Adipocyte (in vitro differentiated cells): ENCODE measurements at regions not wholly inside any gene's neighbourhood (a gene's known extent, or its start where the extent isn't known, plus 50 kb on each side); places are given as distances from the start of the nearest gene placed in this dataset.

Experiments used
- DNase-seq: peaks from one replicate; pipeline ENCODE4 v3.0.0-alpha.2; 2015; ENCODE audit warnings: low read depth
- H3K27me3 ChIP-seq: replicated peaks from 2 replicates; pipeline ENCODE4 v1.7.0; 2013; ENCODE audit warnings: mild to moderate bottlenecking, low read length, moderate library complexity; ENCODE audit not compliant: control insufficient read depth, insufficient read depth
- H3K36me3 ChIP-seq: 2 replicates; pipeline ENCODE4 v1.7.0; 2013; ENCODE audit warnings: low read length, mild to moderate bottlenecking, moderate library complexity; ENCODE audit not compliant: control insufficient read depth, insufficient read depth, severe bottlenecking
- H3K4me1 ChIP-seq: 2 replicates; pipeline ENCODE4 v1.7.0; 2013; ENCODE audit warnings: mild to moderate bottlenecking, low read length, moderate library complexity; ENCODE audit not compliant: control insufficient read depth, insufficient read depth
- H3K4me3 ChIP-seq: 2 replicates; pipeline ENCODE4 v1.7.0; 2013; ENCODE audit warnings: mild to moderate bottlenecking, low read length, moderate library complexity
- H3K9ac ChIP-seq: 2 replicates; pipeline ENCODE4 v1.7.0; 2013; ENCODE audit warnings: mild to moderate bottlenecking, low read length, moderate library complexity
- H3K9me3 ChIP-seq: 2 replicates; pipeline ENCODE4 v1.7.0; 2013; ENCODE audit warnings: mild to moderate bottlenecking, low read length, moderate library complexity; ENCODE audit not compliant: control insufficient read depth

- Histone ChIP-seq H3K27me3 (no peaks in the 10 kb centered on the region), H3K36me3 (no peaks in the 10 kb centered on the region)
Observed at GRCh38 chr3:34938784-34939183, 700.5 kb upstream of the ARPP21 start.

GRCh38 chr3:34942256-34942655 is 697.1 kb upstream of the ARPP21 start:
- H3K27me3 ChIP-seq = no peaks in the 10 kb centered on the region
- no peaks in the 10 kb centered on the region for H3K4me1 ChIP-seq
- no peak overlapping the region for H3K9ac ChIP-seq
- peaks cover 5% of the 10 kb centered on the region for H3K9me3 ChIP-seq
- no peak for DNase-seq
- no peak overlapping the region for H3K4me3 ChIP-seq
- H3K36me3 ChIP-seq = no peaks in the 10 kb centered on the region

More at GRCh38 chr3:34938784-34939183, 700.5 kb upstream of the ARPP21 start:
- no peak overlapping the region for H3K4me3 ChIP-seq
- no peak for DNase-seq
- no peak overlapping the region for H3K9ac ChIP-seq
- H3K9me3 ChIP-seq = peaks cover 5% of the 10 kb centered on the region
- H3K4me1 ChIP-seq = no peaks in the 10 kb centered on the region

- DNase-seq = peak; percentile 94
- H3K9me3 ChIP-seq = peaks cover 6% of the 10 kb centered on the region
- H3K9ac ChIP-seq = no peak overlapping the region
- H3K4me1 ChIP-seq = peaks cover 5% of the 10 kb centered on the region
- no peaks in the 10 kb centered on the region for H3K27me3 ChIP-seq
- H3K4me3 ChIP-seq = no peak overlapping the region
- H3K36me3 ChIP-seq = no peaks in the 10 kb centered on the region
Observed at GRCh38 chr3:34947834-34948233, 691.5 kb upstream of the ARPP21 start.

GRCh38 chr3:34948517-34948916 is 690.8 kb upstream of the ARPP21 start:
- peaks cover 6% of the 10 kb centered on the region for H3K9me3 ChIP-seq
- H3K36me3 ChIP-seq = no peaks in the 10 kb centered on the region
- no peak overlapping the region for H3K9ac ChIP-seq
- peaks cover 5% of the 10 kb centered on the region for H3K4me1 ChIP-seq
- DNase-seq = peak; percentile 26
- H3K27me3 ChIP-seq = no peaks in the 10 kb centered on the region
- no peak overlapping the region for H3K4me3 ChIP-seq

- no peak overlapping the region for H3K9ac ChIP-seq
- no peaks in the 10 kb centered on the region for H3K27me3 ChIP-seq
- H3K36me3 ChIP-seq = no peaks in the 10 kb centered on the region
- no peaks in the 10 kb centered on the region for H3K4me1 ChIP-seq
- H3K9me3 ChIP-seq = peaks cover 2% of the 10 kb centered on the region
- DNase-seq = no peak
- no peak overlapping the region for H3K4me3 ChIP-seq
Observed at GRCh38 chr3:34955680-34956079, 683.6 kb upstream of the ARPP21 start.

- H3K4me1 ChIP-seq = no peaks in the 10 kb centered on the region
- no peaks in the 10 kb centered on the region for H3K9me3 ChIP-seq
- no peak overlapping the region for H3K4me3 ChIP-seq
- H3K36me3 ChIP-seq = no peaks in the 10 kb centered on the region
- no peaks in the 10 kb centered on the region for H3K27me3 ChIP-seq
- DNase-seq = no peak
- no peak overlapping the region for H3K9ac ChIP-seq
Observed at GRCh38 chr3:34956511-34956910, 682.8 kb upstream of the ARPP21 start.

- no peaks in the 10 kb centered on the region for H3K27me3 ChIP-seq
- H3K4me3 ChIP-seq = no peak overlapping the region
- DNase-seq = peak; percentile 59
Observed at GRCh38 chr3:34957677-34958076, 681.6 kb upstream of the ARPP21 start.

GRCh38 chr3:34969513-34969912 is 669.8 kb upstream of the ARPP21 start:
- H3K9ac ChIP-seq = no peak overlapping the region
- H3K4me3 ChIP-seq = no peak overlapping the region
- no peak for DNase-seq
- H3K36me3 ChIP-seq = no peaks in the 10 kb centered on the region
- H3K9me3 ChIP-seq = no peaks in the 10 kb centered on the region
- H3K27me3 ChIP-seq = no peaks in the 10 kb centered on the region
- H3K4me1 ChIP-seq = no peaks in the 10 kb centered on the region

More at GRCh38 chr3:34957677-34958076, 681.6 kb upstream of the ARPP21 start:
- Histone ChIP-seq H3K4me1 (no peaks in the 10 kb centered on the region), H3K9ac (no peak overlapping the region), H3K9me3 (no peaks in the 10 kb centered on the region), H3K36me3 (no peaks in the 10 kb centered on the region)

- no peaks in the 10 kb centered on the region for H3K9me3 ChIP-seq
- no peak overlapping the region for H3K9ac ChIP-seq
- H3K4me3 ChIP-seq = no peak overlapping the region
- no peaks in the 10 kb centered on the region for H3K36me3 ChIP-seq
- H3K4me1 ChIP-seq = no peaks in the 10 kb centered on the region
- peak; percentile 24 for DNase-seq
- H3K27me3 ChIP-seq = no peaks in the 10 kb centered on the region
Observed at GRCh38 chr3:34972481-34972880, 666.8 kb upstream of the ARPP21 start.

GRCh38 chr3:34973586-34973985 is 665.7 kb upstream of the ARPP21 start:
- DNase-seq = no peak
- Histone ChIP-seq H3K36me3 (no peaks in the 10 kb centered on the region), H3K4me3 (no peak overlapping the region), H3K27me3 (no peaks in the 10 kb centered on the region), H3K9ac (no peak overlapping the region), H3K9me3 (no peaks in the 10 kb centered on the region), H3K4me1 (no peaks in the 10 kb centered on the region)

GRCh38 chr3:34983631-34984030 is 655.7 kb upstream of the ARPP21 start:
- Histone ChIP-seq H3K36me3 (no peaks in the 10 kb centered on the region), H3K4me3 (no peak overlapping the region), H3K9ac (no peak overlapping the region), H3K9me3 (no peaks in the 10 kb centered on the region), H3K4me1 (no peaks in the 10 kb centered on the region), H3K27me3 (no peaks in the 10 kb centered on the region)
- no peak for DNase-seq

GRCh38 chr3:34988296-34988695 is 651.0 kb upstream of the ARPP21 start:
- H3K9me3 ChIP-seq = peaks cover 6% of the 10 kb centered on the region
- H3K4me3 ChIP-seq = no peak overlapping the region
- H3K9ac ChIP-seq = no peak overlapping the region
- H3K27me3 ChIP-seq = no peaks in the 10 kb centered on the region
- no peaks in the 10 kb centered on the region for H3K4me1 ChIP-seq
- H3K36me3 ChIP-seq = no peaks in the 10 kb centered on the region
- DNase-seq = no peak
